AG10803 (cell line): ENCODE measurements at regions not wholly inside any gene's neighbourhood (a gene's known extent, or its start where the extent isn't known, plus 50 kb on each side); places are given as distances from the start of the nearest gene placed in this dataset.

Experiments
- DNase-seq: peaks from one replicate; pipeline ENCODE4 v3.0.0; 2010; ENCODE audit warnings: low read depth
- H3K4me3 ChIP-seq: 2 replicates; pipeline ENCODE4 v1.5.1; 2011; ENCODE audit warnings: mild to moderate bottlenecking, low read length, control low read depth
- TF ChIP-seq, protein P1 (sequence below): conservative IDR thresholded peaks from 2 replicates; pipeline ENCODE4 v1.5.1; 2011; ENCODE audit warnings: mild to moderate bottlenecking, low read length, control low read depth, inconsistent platforms

- peak; percentile 55 for DNase-seq
- TF ChIP-seq, protein P1, sequence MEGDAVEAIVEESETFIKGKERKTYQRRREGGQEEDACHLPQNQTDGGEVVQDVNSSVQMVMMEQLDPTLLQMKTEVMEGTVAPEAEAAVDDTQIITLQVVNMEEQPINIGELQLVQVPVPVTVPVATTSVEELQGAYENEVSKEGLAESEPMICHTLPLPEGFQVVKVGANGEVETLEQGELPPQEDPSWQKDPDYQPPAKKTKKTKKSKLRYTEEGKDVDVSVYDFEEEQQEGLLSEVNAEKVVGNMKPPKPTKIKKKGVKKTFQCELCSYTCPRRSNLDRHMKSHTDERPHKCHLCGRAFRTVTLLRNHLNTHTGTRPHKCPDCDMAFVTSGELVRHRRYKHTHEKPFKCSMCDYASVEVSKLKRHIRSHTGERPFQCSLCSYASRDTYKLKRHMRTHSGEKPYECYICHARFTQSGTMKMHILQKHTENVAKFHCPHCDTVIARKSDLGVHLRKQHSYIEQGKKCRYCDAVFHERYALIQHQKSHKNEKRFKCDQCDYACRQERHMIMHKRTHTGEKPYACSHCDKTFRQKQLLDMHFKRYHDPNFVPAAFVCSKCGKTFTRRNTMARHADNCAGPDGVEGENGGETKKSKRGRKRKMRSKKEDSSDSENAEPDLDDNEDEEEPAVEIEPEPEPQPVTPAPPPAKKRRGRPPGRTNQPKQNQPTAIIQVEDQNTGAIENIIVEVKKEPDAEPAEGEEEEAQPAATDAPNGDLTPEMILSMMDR, result no peak
- no peak overlapping the region for H3K4me3 ChIP-seq
Measured at GRCh38 chr2:18411626-18412025, 148.8 kb downstream of the RDH14 start.

DNA sequence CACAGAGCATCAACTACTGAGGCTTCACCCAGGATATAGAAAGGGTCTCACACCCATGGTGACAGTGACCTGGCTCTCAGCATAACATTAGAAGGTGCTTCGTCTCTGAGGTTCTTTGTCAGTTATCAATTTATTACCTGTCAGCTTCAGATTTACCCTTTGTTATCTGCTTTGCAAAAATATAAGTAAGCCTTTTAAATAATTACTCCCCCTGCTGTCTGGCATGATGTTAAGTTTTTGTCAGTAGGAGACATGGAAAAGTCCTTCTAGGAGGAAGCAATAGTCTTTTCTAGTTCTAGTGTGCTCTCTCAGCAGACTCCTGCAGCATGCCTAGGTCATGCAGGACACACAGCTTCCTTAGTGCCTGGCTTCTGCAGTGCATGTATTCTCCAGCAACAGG lies 149.9 kb downstream of the RDH14 start:
- TF ChIP-seq, protein P1, result no peak; the same call in 1 of the 2 replicates
- no peak for DNase-seq
- no peak overlapping the region for H3K4me3 ChIP-seq

- DNase-seq, result no peak
- H3K4me3 ChIP-seq, result no peak overlapping the region
- TF ChIP-seq, protein P1, result no peak
Measured at GRCh38 chr2:18408638-18409037, 151.8 kb downstream of the RDH14 start.

DNA sequence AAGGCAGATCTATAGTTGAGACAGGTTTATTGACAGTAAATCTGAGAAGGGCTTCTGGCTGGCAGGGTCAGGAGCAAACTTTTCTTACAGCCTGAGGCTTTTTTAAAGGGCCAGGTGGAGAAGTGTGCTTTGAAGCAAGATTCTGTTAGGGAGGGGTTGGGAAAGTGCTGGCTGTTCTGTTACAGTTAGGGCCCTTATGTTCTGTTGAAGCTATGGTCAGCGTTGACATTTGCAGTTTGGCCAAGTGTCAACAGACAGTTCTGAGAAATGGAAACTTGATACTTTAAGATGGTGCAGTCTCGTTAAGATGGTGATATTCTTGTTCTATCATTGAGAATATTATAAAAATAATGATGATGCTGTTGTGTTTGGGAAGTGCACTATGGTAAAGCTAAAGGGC lies 154.2 kb downstream of the RDH14 start:
- TF ChIP-seq, protein P1, result no peak
- DNase-seq, result no peak
- H3K4me3 ChIP-seq, result no peak overlapping the region

GRCh38 chr2:18404708-18405107 lies 155.7 kb downstream of the RDH14 start:
- no peak overlapping the region for H3K4me3 ChIP-seq
- DNase-seq, result no peak
- TF ChIP-seq, protein P1, result peak; percentile 30

- TF ChIP-seq, protein P1, result no peak
- no peak overlapping the region for H3K4me3 ChIP-seq
- peak; percentile 50 for DNase-seq
Measured at GRCh38 chr2:18403921-18404522, 156.4 kb downstream of the RDH14 start.

GRCh38 chr2:18402831-18403230 lies 157.6 kb downstream of the RDH14 start:
- DNase-seq, result peak; percentile 50
- TF ChIP-seq, protein P1, result no peak

More at GRCh38 chr2:18402831-18403230, 157.6 kb downstream of the RDH14 start:
- H3K4me3 ChIP-seq, result no peak overlapping the region
